Lower lobe of right lung (tissue), 2 donors: ENCODE measurements at regions not wholly inside any gene's neighbourhood (a gene's known extent, or its start where the extent isn't known, plus 50 kb on each side); places are given as distances from the start of the nearest gene placed in this dataset.

Experiments used
- ATAC-seq, 2 donors: fragments of 200-7000 bp; cut with Tn5 transposase; one replicate each; pipeline ENCODE4 v1.9.1; 2020 to 2022; ENCODE audit warnings: mild to moderate bottlenecking in 2 of 2, moderate library complexity in 2 of 2
- DNase-seq: peaks from one replicate; pipeline ENCODE4 v3.0.0-alpha.2; 2020
- H3K27ac ChIP-seq: fragments of 200-600 bp; one replicate; pipeline ENCODE4 v1.8.0; 2022
- H3K27me3 ChIP-seq: fragments of 200-600 bp; one replicate; pipeline ENCODE4 v1.8.0; 2022; ENCODE audit warnings: low read depth
- H3K36me3 ChIP-seq: fragments of 200-600 bp; one replicate; pipeline ENCODE4 v1.8.0; 2022; ENCODE audit warnings: mild to moderate bottlenecking
- H3K4me1 ChIP-seq: fragments of 200-600 bp; one replicate; pipeline ENCODE4 v1.8.0; 2022
- H3K4me3 ChIP-seq: fragments of 200-600 bp; one replicate; pipeline ENCODE4 v1.8.0; 2022; ENCODE audit warnings: mild to moderate bottlenecking
- H3K9me3 ChIP-seq: fragments of 200-600 bp; one replicate; pipeline ENCODE4 v1.8.0; 2022
- intact Hi-C: fragments of 100-400 bp; cut with DNase I; formaldehyde crosslinking; loops from one replicate; pipeline ENCODE4 v1.11.0; 2022
- TF ChIP-seq, protein P1 (sequence below): fragments of 200-600 bp; IDR thresholded peaks from one replicate; pipeline ENCODE4 v1.8.0; 2022; ENCODE audit warnings: antibody characterized with exemption, mild to moderate bottlenecking
- donor health status: DM: no; HTN: yes; CAD: no; lungs with severe emphysema.

DNA sequence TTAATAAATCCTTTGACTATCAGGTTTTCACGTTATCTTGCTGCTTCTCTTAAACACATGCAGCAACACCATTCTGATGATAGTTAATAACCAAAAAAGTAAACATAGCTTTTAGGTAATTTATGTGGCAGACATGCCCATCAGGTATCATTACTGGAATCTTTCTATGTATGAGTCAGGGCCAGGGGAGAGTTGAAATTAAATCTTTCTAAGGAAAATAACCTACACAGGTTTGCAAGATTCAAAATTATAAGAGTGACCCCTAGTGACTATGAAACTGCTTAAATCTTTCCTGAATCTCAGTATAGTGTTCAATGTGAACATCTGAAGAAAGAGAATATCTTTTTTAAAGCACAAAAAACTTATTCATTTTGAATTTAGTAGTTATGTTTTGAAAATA, 666.6 kb downstream of the CDH11 start:
- Histone ChIP-seq H3K36me3 (no peaks in the 10 kb centered on the region), H3K27ac (no peak overlapping the region), H3K4me1 (no peaks in the 10 kb centered on the region), H3K4me3 (no peak overlapping the region), H3K9me3 (no peaks in the 10 kb centered on the region), H3K27me3 (no peaks in the 10 kb centered on the region)
- TF ChIP-seq, protein P1, sequence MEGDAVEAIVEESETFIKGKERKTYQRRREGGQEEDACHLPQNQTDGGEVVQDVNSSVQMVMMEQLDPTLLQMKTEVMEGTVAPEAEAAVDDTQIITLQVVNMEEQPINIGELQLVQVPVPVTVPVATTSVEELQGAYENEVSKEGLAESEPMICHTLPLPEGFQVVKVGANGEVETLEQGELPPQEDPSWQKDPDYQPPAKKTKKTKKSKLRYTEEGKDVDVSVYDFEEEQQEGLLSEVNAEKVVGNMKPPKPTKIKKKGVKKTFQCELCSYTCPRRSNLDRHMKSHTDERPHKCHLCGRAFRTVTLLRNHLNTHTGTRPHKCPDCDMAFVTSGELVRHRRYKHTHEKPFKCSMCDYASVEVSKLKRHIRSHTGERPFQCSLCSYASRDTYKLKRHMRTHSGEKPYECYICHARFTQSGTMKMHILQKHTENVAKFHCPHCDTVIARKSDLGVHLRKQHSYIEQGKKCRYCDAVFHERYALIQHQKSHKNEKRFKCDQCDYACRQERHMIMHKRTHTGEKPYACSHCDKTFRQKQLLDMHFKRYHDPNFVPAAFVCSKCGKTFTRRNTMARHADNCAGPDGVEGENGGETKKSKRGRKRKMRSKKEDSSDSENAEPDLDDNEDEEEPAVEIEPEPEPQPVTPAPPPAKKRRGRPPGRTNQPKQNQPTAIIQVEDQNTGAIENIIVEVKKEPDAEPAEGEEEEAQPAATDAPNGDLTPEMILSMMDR: no peak
- ATAC-seq (peak in 1 of 2 donors; percentile 61), DNase-seq (no peak)
- intact Hi-C loops: no loop called here

DNA sequence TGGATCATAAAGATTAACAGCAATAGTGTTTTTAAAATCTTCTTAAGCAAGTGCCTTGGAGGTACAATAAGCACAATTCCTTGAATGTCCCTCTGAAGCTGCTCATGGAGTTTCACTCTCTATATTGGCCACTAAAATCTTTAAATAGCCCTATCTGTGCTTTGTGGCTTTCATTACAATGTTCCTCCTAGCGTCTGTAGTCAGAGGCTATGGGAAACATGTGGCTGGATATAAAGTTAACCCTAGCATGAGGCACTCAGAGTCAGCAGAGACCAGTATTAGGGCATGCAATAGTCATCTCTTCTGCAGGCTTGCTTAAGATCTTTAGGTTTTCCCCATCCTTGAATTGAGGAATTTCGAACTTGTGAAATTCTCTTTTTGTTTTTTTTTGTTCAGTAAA, 668.2 kb downstream of the CDH11 start:
- no peaks in the 10 kb centered on the region for H3K9me3 ChIP-seq
- intact Hi-C loops: no loop called here
- H3K36me3 ChIP-seq: no peaks in the 10 kb centered on the region
- H3K4me1 ChIP-seq: no peaks in the 10 kb centered on the region
- TF ChIP-seq, protein P1: no peak
- DNase-seq (no peak), ATAC-seq (no peak)
- no peak overlapping the region for H3K27ac ChIP-seq
- no peak overlapping the region for H3K4me3 ChIP-seq
- H3K27me3 ChIP-seq: no peaks in the 10 kb centered on the region

DNA sequence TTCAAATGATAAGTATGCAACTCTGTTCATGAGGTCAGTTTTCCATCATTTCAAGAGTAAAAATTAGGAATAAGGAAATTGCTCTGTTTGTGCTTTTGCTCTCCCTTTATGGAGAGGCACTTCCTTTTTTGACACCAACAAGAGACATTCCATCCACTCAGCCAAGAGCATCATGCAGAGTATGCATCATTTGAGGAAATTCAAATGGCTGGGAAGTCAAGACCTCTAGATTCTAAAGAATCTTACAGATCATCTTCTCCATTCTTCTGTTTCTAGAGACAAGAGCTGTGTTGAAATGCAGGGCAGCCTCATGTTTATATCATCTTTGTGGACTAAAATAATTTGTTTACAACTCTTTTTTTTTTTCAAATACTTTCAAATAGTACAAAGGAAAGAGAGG, 669.4 kb downstream of the CDH11 start:
- DNase-seq (no peak), ATAC-seq (no peak)
- Histone ChIP-seq H3K36me3 (no peaks in the 10 kb centered on the region), H3K27me3 (no peaks in the 10 kb centered on the region), H3K4me1 (no peaks in the 10 kb centered on the region), H3K27ac (no peak overlapping the region), H3K9me3 (no peaks in the 10 kb centered on the region), H3K4me3 (no peak overlapping the region)
- intact Hi-C loops: no loop called here
- TF ChIP-seq, protein P1: no peak

DNA sequence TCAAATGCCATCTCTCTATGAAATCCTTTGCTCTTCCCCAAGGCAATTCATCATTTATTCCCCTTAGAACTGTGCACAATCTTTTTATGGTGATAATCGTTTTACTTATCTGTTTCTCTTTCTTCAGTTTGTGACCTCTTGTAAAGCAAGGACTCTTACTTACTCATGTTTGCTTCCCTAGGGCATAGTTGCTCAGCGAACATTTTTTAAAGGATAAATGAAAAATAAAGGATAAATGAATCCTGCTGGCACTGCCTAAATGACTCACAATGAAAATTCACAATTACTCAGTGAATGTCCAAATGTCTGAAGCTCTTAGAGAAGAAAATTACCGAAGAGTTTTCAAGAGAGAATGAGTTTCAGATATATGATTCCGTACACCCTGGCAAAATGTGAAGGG, 671.7 kb downstream of the CDH11 start:
- Histone ChIP-seq H3K27ac (no peak overlapping the region), H3K27me3 (no peaks in the 10 kb centered on the region), H3K9me3 (no peaks in the 10 kb centered on the region), H3K36me3 (no peaks in the 10 kb centered on the region), H3K4me1 (no peaks in the 10 kb centered on the region), H3K4me3 (no peak overlapping the region)
- DNase-seq: no peak
- TF ChIP-seq, protein P1: no peak
- intact Hi-C loops: no loop called here
- no peak for ATAC-seq

DNA sequence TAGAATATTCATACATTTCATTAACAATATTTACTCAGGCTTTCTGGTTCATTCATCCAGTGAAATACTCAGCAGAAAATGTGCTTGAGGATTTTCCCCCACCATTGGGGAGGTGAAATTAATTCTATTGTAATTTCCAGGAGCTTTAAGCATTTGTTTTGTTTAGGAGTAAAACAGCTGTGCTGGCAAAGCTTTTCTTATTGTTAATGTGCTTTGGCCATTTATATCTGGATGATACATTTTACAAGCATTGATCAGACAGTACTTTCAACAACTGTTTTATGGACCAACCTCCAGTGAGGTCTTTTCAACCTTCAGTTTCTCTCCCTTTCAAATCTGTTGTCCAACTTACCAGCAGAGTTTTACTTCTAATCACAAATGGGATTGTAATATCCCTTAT, 672.4 kb downstream of the CDH11 start:
- Histone ChIP-seq H3K4me3 (no peak overlapping the region), H3K27ac (no peak overlapping the region), H3K36me3 (no peaks in the 10 kb centered on the region), H3K4me1 (no peaks in the 10 kb centered on the region), H3K9me3 (no peaks in the 10 kb centered on the region), H3K27me3 (no peaks in the 10 kb centered on the region)
- DNase-seq (no peak), ATAC-seq (no peak)
- intact Hi-C loops: no loop called here
- TF ChIP-seq, protein P1: no peak

DNA sequence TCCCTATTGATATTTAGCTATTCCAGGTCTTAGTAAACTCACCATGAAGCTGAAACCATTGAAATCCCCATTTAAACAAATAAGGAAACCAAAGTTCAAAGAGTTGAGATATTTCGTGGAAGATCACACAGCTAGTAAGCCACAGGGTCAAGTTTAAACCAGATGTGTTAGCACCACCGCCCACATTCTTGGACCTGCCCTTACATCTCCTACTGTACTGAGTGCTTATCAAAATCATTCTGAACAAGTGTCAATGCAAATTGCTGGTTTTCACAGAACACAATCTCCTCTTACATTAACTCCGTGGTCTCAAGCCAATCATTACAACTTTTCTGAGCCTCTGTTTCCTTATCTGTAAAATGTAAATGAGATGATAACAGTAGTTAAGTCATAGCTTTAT, 676.2 kb downstream of the CDH11 start:
- Histone ChIP-seq H3K27ac (no peak overlapping the region), H3K9me3 (no peaks in the 10 kb centered on the region), H3K4me1 (peaks cover under 1% of the 10 kb centered on the region), H3K36me3 (no peaks in the 10 kb centered on the region), H3K27me3 (no peaks in the 10 kb centered on the region), H3K4me3 (no peak overlapping the region)
- no peak for ATAC-seq
- no peak for DNase-seq
- intact Hi-C loops: no loop called here
- TF ChIP-seq, protein P1: no peak
